MG63 (cell line): ENCODE measurements at regions not wholly inside any gene's neighbourhood (a gene's known extent, or its start where the extent isn't known, plus 50 kb on each side); places are given as distances from the start of the nearest gene placed in this dataset.

Experiments used
- DNase-seq: peaks from one replicate; pipeline ENCODE4 v3.0.0-alpha.2; 2020
- H3K27me3 ChIP-seq: fragments of 250-450 bp; sonication (Bioruptor Pico); 2 replicates; pipeline ENCODE4 v1.5.1; 2020; ENCODE audit warnings: mild to moderate bottlenecking, moderate library complexity
- H3K36me3 ChIP-seq: fragments of 250-450 bp; sonication (Bioruptor Pico); 2 replicates; pipeline ENCODE4 v1.5.1; 2020; ENCODE audit warnings: mild to moderate bottlenecking, moderate library complexity
- H3K4me3 ChIP-seq: fragments of 250-450 bp; sonication (Bioruptor Pico); 2 replicates; pipeline ENCODE4 v1.5.1; 2020; ENCODE audit warnings: mild to moderate bottlenecking, moderate library complexity
- H3K9me3 ChIP-seq: fragments of 250-450 bp; sonication (Bioruptor Pico); 2 replicates; pipeline ENCODE4 v1.5.1; 2020; ENCODE audit warnings: mild to moderate bottlenecking, moderate library complexity

DNA sequence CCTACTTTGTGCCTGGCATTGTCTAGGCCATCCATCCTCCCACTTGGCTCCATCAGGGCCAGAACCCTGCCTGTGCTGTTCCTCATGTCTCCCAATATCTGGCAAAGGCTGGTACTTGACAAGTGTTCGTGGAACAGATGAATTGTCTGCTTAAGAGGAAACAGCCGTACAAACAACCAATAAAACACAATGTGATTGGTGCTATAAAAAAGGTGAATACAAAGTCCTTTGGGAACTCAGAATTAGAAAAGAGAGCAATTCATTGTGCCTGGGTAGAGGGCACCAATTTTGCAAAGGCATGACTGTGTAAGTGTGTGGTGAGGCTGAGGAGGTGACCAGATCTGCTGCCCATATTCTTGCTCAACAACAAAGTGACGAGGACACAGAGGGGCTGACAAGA lies 164.5 kb upstream of the PPP2R3A start:
- no peaks in the 10 kb centered on the region; the same call in 1 of the 2 replicates for H3K27me3 ChIP-seq
- H3K9me3 ChIP-seq, result no peaks in the 10 kb centered on the region
- H3K36me3 ChIP-seq, result no peaks in the 10 kb centered on the region
- H3K4me3 ChIP-seq, result no peak overlapping the region
- no peak for DNase-seq

DNA sequence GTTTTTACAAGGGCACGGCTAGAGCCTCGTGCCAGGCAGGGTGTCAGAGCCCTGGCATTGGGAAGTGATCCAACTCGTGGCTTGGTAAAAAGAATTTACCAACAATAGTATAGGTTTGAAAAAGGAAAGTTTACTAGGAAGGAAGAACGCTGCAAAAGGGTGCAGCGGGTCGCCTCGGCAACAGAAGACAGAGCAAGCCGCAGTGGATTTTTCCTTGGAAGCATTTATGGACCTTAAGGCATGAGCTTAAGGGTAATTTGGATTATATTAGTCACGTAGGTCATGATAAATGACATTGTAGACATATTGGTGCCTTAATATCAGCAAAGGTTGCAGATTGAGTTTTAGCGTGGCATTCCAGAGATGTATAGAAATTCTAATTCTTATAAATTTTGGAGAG lies 163.4 kb upstream of the PPP2R3A start:
- Histone ChIP-seq H3K27me3 (no peaks in the 10 kb centered on the region; the same call in 1 of the 2 replicates), H3K4me3 (no peak overlapping the region), H3K36me3 (no peaks in the 10 kb centered on the region), H3K9me3 (no peaks in the 10 kb centered on the region)
- DNase-seq, result no peak

DNA sequence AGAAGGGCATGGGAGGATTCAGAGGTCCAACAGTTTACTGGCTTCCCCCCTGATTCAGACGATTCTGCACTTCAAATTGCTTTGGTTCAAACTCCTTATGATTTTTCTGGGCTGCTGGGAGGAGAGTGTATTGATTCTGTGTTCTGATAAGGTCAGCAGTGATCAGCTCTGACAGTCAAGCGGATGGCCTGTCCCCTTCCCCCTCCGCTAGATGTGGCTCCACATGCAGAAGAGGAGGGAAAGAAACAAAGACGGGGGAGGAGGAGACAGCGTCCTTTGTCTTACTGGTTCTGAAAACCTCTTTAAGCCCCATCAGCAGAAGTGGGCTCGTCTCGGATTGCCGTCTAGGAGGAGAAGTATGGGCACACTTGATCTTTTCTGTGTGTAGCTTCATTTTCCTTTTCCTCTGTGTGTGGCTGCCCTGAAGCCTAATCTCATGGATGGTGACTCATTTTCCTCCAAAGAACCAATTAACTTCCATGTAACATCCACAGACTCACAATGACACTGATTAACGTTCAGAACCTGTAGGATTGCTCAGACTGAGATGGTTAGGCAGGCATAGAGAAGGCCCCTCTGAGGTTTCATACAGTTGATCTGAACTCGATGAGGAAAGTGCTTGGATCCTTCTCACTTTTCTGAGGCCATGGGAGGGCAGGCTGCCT lies 162.4 kb upstream of the PPP2R3A start:
- Histone ChIP-seq H3K9me3 (no peaks in the 10 kb centered on the region), H3K36me3 (no peaks in the 10 kb centered on the region), H3K4me3 (no peak overlapping the region), H3K27me3 (no peaks in the 10 kb centered on the region; the same call in 1 of the 2 replicates)
- no peak for DNase-seq

DNA sequence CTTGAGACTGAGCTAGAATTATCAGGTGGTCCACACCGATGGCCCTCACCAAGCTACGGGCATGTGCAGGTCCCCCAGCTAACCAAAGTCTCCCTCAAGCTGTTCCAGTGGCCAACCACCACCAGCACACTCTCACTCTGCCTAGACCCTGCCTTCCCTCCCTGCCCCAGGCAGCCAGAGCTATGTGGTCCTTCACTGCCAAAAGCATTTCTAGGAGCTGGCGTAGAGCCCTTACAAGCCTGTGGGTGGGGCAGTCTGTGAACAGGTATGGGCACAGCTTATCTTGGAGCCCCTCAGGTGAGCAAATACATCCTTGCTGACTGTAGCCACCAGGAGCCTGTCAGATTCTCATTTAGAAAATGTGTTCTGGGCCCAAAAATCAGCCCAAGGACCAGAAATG lies 159.8 kb upstream of the PPP2R3A start:
- H3K4me3 ChIP-seq, result no peak overlapping the region
- no peaks in the 10 kb centered on the region for H3K36me3 ChIP-seq
- no peak for DNase-seq
- H3K9me3 ChIP-seq, result no peaks in the 10 kb centered on the region
- no peaks in the 10 kb centered on the region for H3K27me3 ChIP-seq

DNA sequence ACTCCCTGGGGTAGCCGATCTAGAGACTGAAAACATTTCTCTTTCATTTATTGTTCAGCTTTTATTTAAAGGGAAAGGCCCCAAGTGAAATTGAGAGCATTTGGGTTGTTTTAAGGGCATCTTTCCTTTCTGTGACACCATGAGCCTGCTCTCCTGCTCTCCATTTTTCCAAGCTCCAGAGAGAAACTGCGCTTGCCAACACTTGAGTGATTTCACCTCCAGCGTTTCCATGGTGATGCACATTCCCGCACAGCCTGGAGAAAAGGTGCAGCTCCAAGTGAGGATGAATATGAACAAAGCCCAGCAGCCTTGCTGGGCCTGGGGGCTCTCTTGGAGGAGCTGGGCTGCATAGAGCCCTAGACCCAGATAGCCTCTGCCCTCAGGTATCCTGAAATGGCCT lies 159.2 kb upstream of the PPP2R3A start:
- Histone ChIP-seq H3K9me3 (no peaks in the 10 kb centered on the region), H3K27me3 (no peaks in the 10 kb centered on the region), H3K36me3 (no peaks in the 10 kb centered on the region), H3K4me3 (no peak overlapping the region)
- no peak for DNase-seq

DNA sequence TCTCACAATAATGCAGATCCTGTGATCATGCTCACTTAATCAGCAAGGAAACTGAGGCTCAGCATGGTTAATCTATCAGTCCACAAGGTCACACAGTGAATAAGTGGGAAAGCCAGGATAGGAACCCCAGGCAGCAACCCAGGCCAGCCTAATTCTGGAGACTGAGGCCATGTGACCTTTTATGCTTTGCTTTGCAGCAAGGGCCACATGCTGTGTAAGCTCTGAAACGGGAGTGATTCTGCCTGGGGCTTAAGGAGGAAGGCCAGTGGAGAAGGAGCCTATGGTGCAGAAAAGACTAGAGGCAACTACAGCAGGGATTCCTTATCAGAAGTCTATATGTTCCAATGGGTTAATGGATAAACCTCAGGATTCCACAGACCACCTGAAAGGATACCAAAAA lies 157.6 kb upstream of the PPP2R3A start:
- no peak for DNase-seq
- no peaks in the 10 kb centered on the region for H3K36me3 ChIP-seq
- H3K4me3 ChIP-seq, result no peak overlapping the region
- no peaks in the 10 kb centered on the region; the same call in 1 of the 2 replicates for H3K27me3 ChIP-seq
- no peaks in the 10 kb centered on the region for H3K9me3 ChIP-seq

DNA sequence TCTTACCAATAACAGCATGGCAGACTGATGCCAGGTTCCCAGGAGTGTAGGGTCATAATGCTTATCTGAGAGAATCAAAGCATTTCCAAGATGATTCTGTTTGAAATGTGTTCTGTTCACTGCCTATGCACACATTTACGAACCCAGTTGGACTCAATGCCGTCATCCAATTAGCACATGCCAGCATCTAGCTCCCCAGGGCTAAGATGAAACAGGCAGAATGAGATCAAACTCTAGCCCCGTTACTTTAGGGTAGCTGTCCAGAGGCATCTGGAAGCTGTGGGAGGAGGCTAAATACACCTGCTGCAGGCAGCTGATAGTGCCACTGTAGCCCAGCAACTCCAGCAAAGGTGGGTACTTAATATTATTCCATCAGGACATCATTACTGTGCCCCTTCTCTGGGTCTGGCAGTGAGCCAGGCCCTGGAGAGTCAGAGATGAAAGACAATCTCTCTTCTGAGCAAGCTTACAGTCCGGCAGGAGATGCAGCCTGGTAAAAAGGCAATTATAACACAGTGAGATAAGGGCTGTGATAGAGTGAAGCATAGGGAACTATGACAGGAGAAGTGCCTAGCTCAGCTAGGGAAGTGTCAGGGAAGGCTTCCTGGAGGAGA lies 156.4 kb upstream of the PPP2R3A start:
- no peak overlapping the region for H3K4me3 ChIP-seq
- H3K27me3 ChIP-seq, result no peaks in the 10 kb centered on the region; the same call in 1 of the 2 replicates
- no peaks in the 10 kb centered on the region for H3K9me3 ChIP-seq
- no peaks in the 10 kb centered on the region for H3K36me3 ChIP-seq
- DNase-seq, result no peak

DNA sequence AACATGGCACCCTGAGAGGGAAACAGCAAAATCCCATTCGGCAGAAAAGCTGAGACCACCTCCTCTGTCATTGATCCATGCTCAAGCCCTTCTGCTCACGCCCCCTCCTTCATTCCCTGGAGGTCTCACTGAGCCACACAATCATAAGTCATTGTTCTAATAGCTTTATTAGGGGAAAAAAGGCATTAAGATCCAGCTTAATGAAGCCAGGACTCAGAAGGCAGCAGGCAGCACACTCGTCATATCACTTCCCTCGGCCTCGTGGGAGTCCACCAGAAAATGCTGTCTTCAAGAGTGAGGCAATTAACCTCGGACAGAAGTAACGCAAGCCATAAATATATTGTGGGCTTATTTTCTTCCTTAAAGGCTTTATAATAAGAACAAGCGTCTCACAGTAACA lies 153.9 kb upstream of the PPP2R3A start:
- Histone ChIP-seq H3K36me3 (no peaks in the 10 kb centered on the region), H3K9me3 (no peaks in the 10 kb centered on the region), H3K4me3 (no peak overlapping the region), H3K27me3 (no peaks in the 10 kb centered on the region; the same call in 1 of the 2 replicates)
- DNase-seq, result no peak

DNA sequence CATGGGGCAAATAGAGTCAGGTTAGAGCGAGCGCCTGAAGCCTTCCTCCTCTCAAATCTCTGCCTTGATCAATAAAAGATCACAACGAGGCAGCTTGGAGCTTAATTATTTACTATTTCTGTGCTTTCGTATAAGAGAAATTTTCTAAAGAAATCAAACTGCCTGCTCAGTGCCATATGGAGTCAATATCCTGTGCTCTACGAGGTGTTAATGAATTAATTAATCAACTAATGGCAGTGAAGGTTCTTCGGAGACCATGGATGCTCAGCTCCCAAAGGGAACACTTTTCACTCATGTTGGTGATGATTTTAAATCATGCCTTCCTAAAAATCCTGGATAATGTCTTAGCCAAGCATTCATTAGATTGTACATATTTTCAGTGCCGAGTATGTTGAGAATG lies 153.5 kb upstream of the PPP2R3A start:
- DNase-seq, result no peak
- Histone ChIP-seq H3K9me3 (no peaks in the 10 kb centered on the region), H3K4me3 (no peak overlapping the region), H3K27me3 (no peaks in the 10 kb centered on the region; the same call in 1 of the 2 replicates), H3K36me3 (no peaks in the 10 kb centered on the region)

DNA sequence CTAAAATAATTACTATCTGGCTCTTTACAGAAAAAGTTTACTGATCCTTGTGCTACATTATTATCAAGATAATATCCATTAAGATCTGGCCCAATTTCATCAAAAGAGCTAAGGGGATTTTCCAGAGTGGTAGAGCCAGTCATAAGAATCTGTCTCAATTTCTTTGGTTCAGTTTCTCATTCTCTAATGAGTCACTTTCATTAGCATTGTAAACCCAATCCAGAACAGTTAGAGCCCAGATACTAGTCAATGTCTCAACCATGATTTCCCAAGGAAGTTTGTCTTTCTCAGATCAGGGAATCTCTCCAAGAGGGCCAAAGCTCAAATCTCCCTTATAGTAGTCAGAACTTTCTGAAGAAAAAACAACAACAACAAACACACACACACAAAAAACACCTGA lies 131.1 kb upstream of the PPP2R3A start:
- H3K4me3 ChIP-seq, result no peak overlapping the region
- no peak for DNase-seq
- H3K9me3 ChIP-seq, result no peaks in the 10 kb centered on the region
- H3K27me3 ChIP-seq, result no peaks in the 10 kb centered on the region; the same call in 1 of the 2 replicates
- H3K36me3 ChIP-seq, result no peaks in the 10 kb centered on the region

DNA sequence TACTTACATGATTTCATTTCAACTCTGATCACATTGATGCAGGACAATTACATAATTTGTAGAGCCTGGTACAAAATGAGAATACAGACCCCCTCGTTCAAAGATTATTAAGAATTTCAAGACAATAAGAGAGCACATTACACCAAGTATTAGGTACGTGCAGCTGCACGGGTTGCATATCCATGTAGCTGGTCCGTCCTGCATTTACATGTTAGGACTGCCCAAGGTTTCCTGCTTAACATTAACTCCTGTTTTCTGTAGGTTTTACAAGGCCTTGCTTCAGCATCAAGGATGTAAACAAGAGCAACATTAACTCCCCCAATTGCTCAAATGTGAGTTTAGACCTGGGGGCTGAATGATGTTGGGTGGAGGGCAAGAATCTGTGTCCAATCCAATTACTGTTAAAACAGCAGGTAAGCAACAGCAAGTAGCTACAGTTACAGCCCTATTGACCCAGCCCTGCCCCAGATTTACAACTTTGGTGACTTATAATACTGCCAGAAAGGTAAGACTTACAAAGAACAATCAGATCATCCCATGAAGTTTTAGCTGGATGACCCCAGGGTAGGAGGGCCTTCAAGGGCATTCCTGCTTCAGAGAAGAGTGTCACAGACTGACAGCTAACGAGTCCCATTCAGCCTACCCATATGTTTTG lies 127.4 kb upstream of the PPP2R3A start:
- H3K9me3 ChIP-seq, result no peaks in the 10 kb centered on the region
- DNase-seq, result no peak
- H3K4me3 ChIP-seq, result no peak overlapping the region
- no peaks in the 10 kb centered on the region for H3K36me3 ChIP-seq
- no peaks in the 10 kb centered on the region; the same call in 1 of the 2 replicates for H3K27me3 ChIP-seq

DNA sequence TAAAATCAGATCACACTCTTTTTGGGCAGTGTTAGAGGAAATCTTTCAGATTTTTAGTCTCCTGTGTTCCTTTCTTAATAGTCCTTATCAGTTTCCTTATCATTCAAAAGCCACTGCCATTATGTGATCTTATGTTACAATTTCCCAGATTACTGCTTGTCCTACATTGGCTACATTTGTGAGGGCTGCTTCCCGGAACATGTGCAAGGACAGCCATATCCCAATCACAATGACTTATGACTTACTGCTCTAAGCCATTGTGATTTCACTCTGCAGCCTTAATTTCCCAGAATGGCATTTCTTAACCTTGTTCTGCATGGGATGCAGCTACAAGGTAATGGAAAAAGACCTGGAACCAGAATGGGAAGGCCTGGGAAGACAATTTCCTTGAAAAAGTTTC lies 125.1 kb upstream of the PPP2R3A start:
- no peak for DNase-seq
- no peaks in the 10 kb centered on the region for H3K9me3 ChIP-seq
- peaks cover 2% of the 10 kb centered on the region; the same call in 1 of the 2 replicates for H3K27me3 ChIP-seq
- H3K36me3 ChIP-seq, result no peaks in the 10 kb centered on the region
- no peak overlapping the region for H3K4me3 ChIP-seq

DNA sequence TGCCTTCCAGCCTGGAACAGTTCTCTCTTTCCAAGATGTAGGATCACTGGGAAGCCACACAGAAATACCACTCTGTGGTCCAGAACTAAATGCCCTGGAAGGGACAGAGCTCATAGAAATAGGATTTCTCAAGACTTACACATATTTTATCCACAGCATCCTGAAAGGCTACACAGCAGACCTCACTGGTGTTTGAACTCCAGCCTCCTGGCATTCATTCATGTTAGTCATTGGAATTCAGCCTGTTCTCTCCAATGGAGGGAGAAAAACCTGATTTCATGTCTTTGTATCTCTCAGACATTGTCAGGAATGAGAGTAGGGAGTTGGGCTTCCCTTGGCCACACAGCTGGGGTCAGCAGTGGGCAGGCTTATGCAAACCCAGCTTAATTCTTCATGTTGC lies 121.1 kb upstream of the PPP2R3A start:
- H3K27me3 ChIP-seq, result 0 out of 2 replicates have a peak, but pooled peaks cover 2% of the 10 kb centered on the region
- H3K36me3 ChIP-seq, result no peaks in the 10 kb centered on the region
- peaks cover 6% of the 10 kb centered on the region; the same call in 1 of the 2 replicates for H3K9me3 ChIP-seq
- no peak overlapping the region for H3K4me3 ChIP-seq
- no peak for DNase-seq

DNA sequence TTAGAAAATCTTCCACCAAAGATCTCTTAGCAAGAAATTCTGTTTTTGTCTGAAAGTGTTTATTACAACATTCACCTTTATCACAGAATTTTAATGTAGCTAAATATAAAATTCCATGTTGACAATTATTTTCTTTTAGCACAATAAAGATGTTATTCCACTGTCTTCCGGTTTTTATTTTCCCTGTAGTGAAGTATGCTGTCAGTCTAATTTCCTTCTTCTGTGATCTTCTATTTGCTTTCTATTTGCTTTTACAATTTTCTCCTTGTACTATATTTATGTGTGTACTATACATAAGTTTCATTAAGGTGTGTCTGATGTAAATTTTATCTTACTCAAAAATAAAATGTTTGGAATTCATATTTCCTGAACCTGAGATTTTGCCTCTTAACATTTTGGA lies 117.5 kb upstream of the PPP2R3A start:
- DNase-seq, result no peak
- H3K4me3 ChIP-seq, result no peak overlapping the region
- H3K27me3 ChIP-seq, result 0 out of 2 replicates have a peak, but pooled peaks cover 2% of the 10 kb centered on the region
- no peaks in the 10 kb centered on the region for H3K36me3 ChIP-seq
- H3K9me3 ChIP-seq, result peaks cover 6% of the 10 kb centered on the region; the same call in 1 of the 2 replicates

DNA sequence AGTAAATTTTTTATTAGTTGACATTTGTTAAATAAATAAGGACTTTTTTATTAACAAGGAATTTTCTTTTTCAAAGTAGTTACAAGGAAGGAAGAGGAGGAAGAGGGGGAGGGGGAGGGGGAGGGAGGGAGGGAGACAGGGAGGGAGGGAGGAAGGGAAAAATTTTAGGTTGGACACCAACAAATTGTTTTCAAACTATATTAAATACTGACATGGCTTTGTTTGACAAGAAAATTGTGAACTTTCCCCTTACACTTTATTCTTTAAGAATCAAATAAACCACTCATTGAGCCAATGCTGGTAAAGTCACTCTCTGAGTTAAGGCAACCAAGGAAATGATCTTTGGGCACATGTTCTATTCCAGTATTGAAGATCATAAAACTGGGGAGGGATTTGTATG lies 115.7 kb upstream of the PPP2R3A start:
- no peaks in the 10 kb centered on the region for H3K36me3 ChIP-seq
- no peak for DNase-seq
- H3K4me3 ChIP-seq, result no peak overlapping the region
- no peaks in the 10 kb centered on the region for H3K27me3 ChIP-seq
- peaks cover 6% of the 10 kb centered on the region; the same call in 1 of the 2 replicates for H3K9me3 ChIP-seq

DNA sequence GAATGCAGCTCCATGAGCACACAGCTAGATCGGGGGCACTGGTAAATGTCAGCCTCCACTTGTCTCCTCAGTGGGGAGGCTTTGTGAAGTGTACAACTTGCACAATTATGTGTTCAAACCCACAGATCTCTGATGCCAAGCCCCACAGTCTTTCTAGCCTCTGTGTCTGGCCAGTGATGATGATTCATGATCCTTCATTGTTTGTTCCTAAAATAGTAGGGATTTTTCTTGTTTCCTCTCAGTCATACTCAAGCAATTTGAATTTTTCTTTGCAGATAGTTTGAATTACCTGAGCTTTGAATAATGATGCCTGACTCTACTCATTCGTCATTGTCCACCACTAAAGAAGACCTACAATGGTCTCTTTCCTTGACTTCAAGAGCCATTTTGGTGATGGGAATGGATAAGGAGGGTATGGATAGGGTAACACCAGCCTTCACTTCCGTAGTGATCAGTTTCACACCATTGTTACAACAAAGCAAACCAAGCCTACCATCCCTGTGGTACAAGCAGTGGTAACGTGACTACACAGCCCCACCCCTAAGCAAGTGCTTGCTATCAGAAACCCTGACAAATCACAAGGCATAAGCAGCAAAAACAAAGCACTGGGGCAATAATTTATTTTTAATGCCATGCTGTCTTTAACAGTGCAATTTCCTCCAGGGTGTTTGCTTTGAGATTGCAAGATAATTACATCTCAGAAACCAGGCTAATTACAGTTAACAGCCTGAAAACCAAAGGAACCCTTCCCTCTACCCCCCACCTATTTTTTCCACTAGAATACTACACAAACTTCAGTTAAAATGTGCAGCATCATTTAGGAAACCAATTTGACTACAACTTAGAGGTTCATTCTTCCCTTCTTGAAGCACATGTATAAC lies 114.1 kb upstream of the PPP2R3A start:
- no peaks in the 10 kb centered on the region for H3K36me3 ChIP-seq
- no peaks in the 10 kb centered on the region; the same call in 1 of the 2 replicates for H3K27me3 ChIP-seq
- no peak overlapping the region for H3K4me3 ChIP-seq
- peaks cover 6% of the 10 kb centered on the region; the same call in 1 of the 2 replicates for H3K9me3 ChIP-seq
- peak; percentile 26 for DNase-seq

DNA sequence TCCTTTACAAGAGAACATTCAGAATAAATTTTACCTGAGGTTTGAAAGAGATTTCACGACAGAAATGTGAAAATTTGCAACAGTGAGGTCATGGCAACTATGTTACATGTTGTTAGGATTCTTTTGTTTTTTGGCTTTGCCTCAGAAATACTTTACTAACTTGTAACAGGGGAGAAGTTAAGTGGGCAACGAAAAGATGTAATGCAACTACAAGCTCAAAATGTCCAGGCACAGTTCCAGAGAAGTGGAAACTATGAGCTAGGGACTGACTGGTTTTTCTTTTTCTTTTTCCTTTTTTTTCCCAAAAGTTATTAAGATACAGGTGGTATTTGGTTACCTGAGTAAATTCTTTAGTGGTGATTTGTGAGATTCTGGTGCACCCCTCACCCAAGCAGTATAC lies 111.5 kb upstream of the PPP2R3A start:
- Histone ChIP-seq H3K4me3 (no peak overlapping the region), H3K36me3 (no peaks in the 10 kb centered on the region), H3K9me3 (no peaks in the 10 kb centered on the region), H3K27me3 (peaks cover 13% of the 10 kb centered on the region)
- no peak for DNase-seq
